Ovary (tissue), 3 donors: ENCODE measurements at regions not wholly inside any gene's neighbourhood (a gene's known extent, or its start where the extent isn't known, plus 50 kb on each side); places are given as distances from the start of the nearest gene placed in this dataset.

Source experiments
- POLR2A ChIP-seq: fragments of 450-650 bp; IDR thresholded peaks from one replicate; pipeline ENCODE4 v1.6.1; 2017; ENCODE audit warnings: antibody characterized with exemption, mild to moderate bottlenecking, moderate library complexity
- TF ChIP-seq, protein P1 (sequence below), 3 donors: fragments of 450-650 bp in 2 of 3; fragments of 200-600 bp in 1 of 3; IDR thresholded peaks; one replicate each; pipeline versions ENCODE4 v1.5.1 to v1.8.0; 2016 to 2022; ENCODE audit warnings: antibody characterized with exemption in 3 of 3, mild to moderate bottlenecking in 1 of 3
- donor health status: DM: no; HTN: no; CAD: no.

DNA sequence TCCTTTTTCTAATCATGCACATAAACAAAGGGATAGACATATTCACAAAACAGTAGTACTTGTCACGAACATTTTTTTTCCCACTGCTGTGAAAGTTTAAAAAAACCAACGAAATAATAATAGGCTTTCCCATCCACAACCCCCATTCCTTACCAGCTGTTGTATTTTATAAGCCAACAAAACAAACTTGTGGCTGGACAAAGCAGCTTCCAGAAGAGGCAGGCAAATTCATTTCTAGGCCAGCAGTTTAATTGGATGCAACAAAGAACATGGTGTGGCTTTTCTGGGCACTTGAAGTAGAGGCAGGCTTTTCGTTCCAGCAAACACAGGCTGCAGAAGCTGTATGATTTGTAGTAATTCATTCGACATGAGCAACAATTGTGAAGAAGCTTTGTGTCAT, 56.0 kb upstream of the FAM20A start:
- TF ChIP-seq, protein P1, sequence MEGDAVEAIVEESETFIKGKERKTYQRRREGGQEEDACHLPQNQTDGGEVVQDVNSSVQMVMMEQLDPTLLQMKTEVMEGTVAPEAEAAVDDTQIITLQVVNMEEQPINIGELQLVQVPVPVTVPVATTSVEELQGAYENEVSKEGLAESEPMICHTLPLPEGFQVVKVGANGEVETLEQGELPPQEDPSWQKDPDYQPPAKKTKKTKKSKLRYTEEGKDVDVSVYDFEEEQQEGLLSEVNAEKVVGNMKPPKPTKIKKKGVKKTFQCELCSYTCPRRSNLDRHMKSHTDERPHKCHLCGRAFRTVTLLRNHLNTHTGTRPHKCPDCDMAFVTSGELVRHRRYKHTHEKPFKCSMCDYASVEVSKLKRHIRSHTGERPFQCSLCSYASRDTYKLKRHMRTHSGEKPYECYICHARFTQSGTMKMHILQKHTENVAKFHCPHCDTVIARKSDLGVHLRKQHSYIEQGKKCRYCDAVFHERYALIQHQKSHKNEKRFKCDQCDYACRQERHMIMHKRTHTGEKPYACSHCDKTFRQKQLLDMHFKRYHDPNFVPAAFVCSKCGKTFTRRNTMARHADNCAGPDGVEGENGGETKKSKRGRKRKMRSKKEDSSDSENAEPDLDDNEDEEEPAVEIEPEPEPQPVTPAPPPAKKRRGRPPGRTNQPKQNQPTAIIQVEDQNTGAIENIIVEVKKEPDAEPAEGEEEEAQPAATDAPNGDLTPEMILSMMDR (IDR thresholded peaks at IDR 0.05), result no peak
- no peak for TF ChIP-seq POLR2A
